ENCODE measurements at regions not wholly inside any gene's neighbourhood (a gene's known extent, or its start where the extent isn't known, plus 50 kb on each side); places are given as distances from the start of the nearest gene placed in this dataset.

GRCh38 chr2:236903978-236904377, 181.7 kb upstream of the COPS8 start:
- Histone ChIP-seq H3K4me3 (no peak overlapping the region), H3K27ac (no peak overlapping the region), H3K9me3 (no peaks in the 10 kb centered on the region), H3K36me3 (no peaks in the 10 kb centered on the region), H3K4me1 (no peaks in the 10 kb centered on the region), H3K27me3 (no peaks in the 10 kb centered on the region)
- no peak for DNase-seq (ENCODE audit: low spot score)
- TF ChIP-seq CTCF (IDR thresholded peaks at IDR 0.05), result no peak

GRCh38 chr2:236904389-236905263, 181.1 kb upstream of the COPS8 start:
- Histone ChIP-seq H3K4me3 (no peak overlapping the region), H3K36me3 (no peaks in the 10 kb centered on the region), H3K27ac (no peak overlapping the region), H3K4me1 (no peaks in the 10 kb centered on the region), H3K27me3 (no peaks in the 10 kb centered on the region), H3K9me3 (no peaks in the 10 kb centered on the region)
- no peak for DNase-seq (ENCODE audit: low spot score)
- no peak for TF ChIP-seq CTCF (IDR thresholded peaks at IDR 0.05)

- Histone ChIP-seq H3K27me3 (no peaks in the 10 kb centered on the region), H3K4me1 (no peaks in the 10 kb centered on the region), H3K9me3 (no peaks in the 10 kb centered on the region), H3K36me3 (no peaks in the 10 kb centered on the region), H3K4me3 (no peak overlapping the region), H3K27ac (no peak overlapping the region)
- no peak for TF ChIP-seq CTCF (IDR thresholded peaks at IDR 0.05)
- no peak for DNase-seq (ENCODE audit: low spot score)
Observed at GRCh38 chr2:236905976-236906375, 179.7 kb upstream of the COPS8 start.

GRCh38 chr2:236908439-236909192, 177.1 kb upstream of the COPS8 start:
- Histone ChIP-seq H3K27ac (no peak overlapping the region), H3K27me3 (no peaks in the 10 kb centered on the region), H3K9me3 (no peaks in the 10 kb centered on the region), H3K4me3 (no peak overlapping the region), H3K4me1 (no peaks in the 10 kb centered on the region), H3K36me3 (no peaks in the 10 kb centered on the region)
- peak; percentile 32 for DNase-seq (ENCODE audit: low spot score)
- TF ChIP-seq CTCF (IDR thresholded peaks at IDR 0.05), result no peak

- no peak for TF ChIP-seq CTCF (IDR thresholded peaks at IDR 0.05)
Observed at GRCh38 chr2:236909193-236909504, 176.5 kb upstream of the COPS8 start.

More at GRCh38 chr2:236909193-236909504, 176.5 kb upstream of the COPS8 start:
- H3K4me1 ChIP-seq, result no peaks in the 10 kb centered on the region
- DNase-seq (ENCODE audit: low spot score), result no peak
- no peaks in the 10 kb centered on the region for H3K9me3 ChIP-seq
- H3K27me3 ChIP-seq, result no peaks in the 10 kb centered on the region
- no peak overlapping the region for H3K4me3 ChIP-seq
- no peaks in the 10 kb centered on the region for H3K36me3 ChIP-seq
- H3K27ac ChIP-seq, result no peak overlapping the region
